ENCODE measurements at regions not wholly inside any gene's neighbourhood (a gene's known extent, or its start where the extent isn't known, plus 50 kb on each side); places are given as distances from the start of the nearest gene placed in this dataset.

- no peak for TF ChIP-seq GATA3 (IDR thresholded peaks at IDR 0.05; ENCODE audit: low read depth, low read length)
- TF ChIP-seq GATA2 (IDR thresholded peaks at IDR 0.05; ENCODE audit: low read depth, low read length), result no peak
Measured at GRCh38 chr4:35175487-35175886, 1068.8 kb downstream of the ARAP2 start.

GRCh38 chr4:35175894-35176293 lies 1068.4 kb downstream of the ARAP2 start:
- no peak for TF ChIP-seq GATA2 (IDR thresholded peaks at IDR 0.05; ENCODE audit: low read depth, low read length)
- no peak for TF ChIP-seq GATA3 (IDR thresholded peaks at IDR 0.05; ENCODE audit: low read depth, low read length)

GRCh38 chr4:35182451-35182850 lies 1061.9 kb downstream of the ARAP2 start:
- TF ChIP-seq GATA3 (IDR thresholded peaks at IDR 0.05; ENCODE audit: low read depth, low read length), result no peak

GRCh38 chr4:35189988-35190613 lies 1054.2 kb downstream of the ARAP2 start:
- TF ChIP-seq GATA2 (IDR thresholded peaks at IDR 0.05; ENCODE audit: low read depth, low read length) (no peak), GATA3 (IDR thresholded peaks at IDR 0.05; ENCODE audit: low read depth, low read length) (no peak)

- TF ChIP-seq GATA2 (IDR thresholded peaks at IDR 0.05; ENCODE audit: low read depth, low read length), result no peak
Measured at GRCh38 chr4:35201403-35201802, 1042.9 kb downstream of the ARAP2 start.

GRCh38 chr4:35216636-35217035 lies 1027.7 kb downstream of the ARAP2 start:
- TF ChIP-seq GATA2 (IDR thresholded peaks at IDR 0.05; ENCODE audit: low read depth, low read length) (no peak), GATA3 (IDR thresholded peaks at IDR 0.05; ENCODE audit: low read depth, low read length) (no peak)

GRCh38 chr4:35217331-35217730 lies 1027.0 kb downstream of the ARAP2 start:
- TF ChIP-seq GATA2 (IDR thresholded peaks at IDR 0.05; ENCODE audit: low read depth, low read length) (no peak), GATA3 (IDR thresholded peaks at IDR 0.05; ENCODE audit: low read depth, low read length) (no peak)

- TF ChIP-seq GATA3 (IDR thresholded peaks at IDR 0.05; ENCODE audit: low read depth, low read length), result no peak
- TF ChIP-seq GATA2 (IDR thresholded peaks at IDR 0.05; ENCODE audit: low read depth, low read length), result no peak; the same call in 1 of the 2 replicates
Measured at GRCh38 chr4:35228313-35228712, 1016.0 kb downstream of the ARAP2 start.

- TF ChIP-seq GATA2 (IDR thresholded peaks at IDR 0.05; ENCODE audit: low read depth, low read length) (no peak), GATA3 (IDR thresholded peaks at IDR 0.05; ENCODE audit: low read depth, low read length) (no peak)
Measured at GRCh38 chr4:35229021-35229420, 1015.3 kb downstream of the ARAP2 start.

- no peak for TF ChIP-seq GATA3 (IDR thresholded peaks at IDR 0.05; ENCODE audit: low read depth, low read length)
- no peak for TF ChIP-seq GATA2 (IDR thresholded peaks at IDR 0.05; ENCODE audit: low read depth, low read length)
Measured at GRCh38 chr4:35237924-35238323, 1006.4 kb downstream of the ARAP2 start.

- TF ChIP-seq GATA2 (IDR thresholded peaks at IDR 0.05; ENCODE audit: low read depth, low read length) (no peak), GATA3 (IDR thresholded peaks at IDR 0.05; ENCODE audit: low read depth, low read length) (no peak)
Measured at GRCh38 chr4:35238793-35239192, 1005.5 kb downstream of the ARAP2 start.

GRCh38 chr4:35246493-35246892 lies 997.8 kb downstream of the ARAP2 start:
- TF ChIP-seq GATA3 (IDR thresholded peaks at IDR 0.05; ENCODE audit: low read depth, low read length), result no peak
- no peak for TF ChIP-seq GATA2 (IDR thresholded peaks at IDR 0.05; ENCODE audit: low read depth, low read length)

- TF ChIP-seq GATA2 (IDR thresholded peaks at IDR 0.05; ENCODE audit: low read depth, low read length), result no peak
- no peak for TF ChIP-seq GATA3 (IDR thresholded peaks at IDR 0.05; ENCODE audit: low read depth, low read length)
Measured at GRCh38 chr4:35247047-35247446, 997.3 kb downstream of the ARAP2 start.

GRCh38 chr4:35250331-35250730 lies 994.0 kb downstream of the ARAP2 start:
- TF ChIP-seq GATA3 (IDR thresholded peaks at IDR 0.05; ENCODE audit: low read depth, low read length), result no peak

- no peak for TF ChIP-seq GATA2 (IDR thresholded peaks at IDR 0.05; ENCODE audit: low read depth, low read length)
- TF ChIP-seq GATA3 (IDR thresholded peaks at IDR 0.05; ENCODE audit: low read depth, low read length), result no peak
Measured at GRCh38 chr4:35250761-35251160, 993.6 kb downstream of the ARAP2 start.

- TF ChIP-seq GATA3 (IDR thresholded peaks at IDR 0.05; ENCODE audit: low read depth, low read length) (no peak), GATA2 (IDR thresholded peaks at IDR 0.05; ENCODE audit: low read depth, low read length) (no peak)
Measured at GRCh38 chr4:35252071-35252470, 992.2 kb downstream of the ARAP2 start.

All from SH-SY5Y (cell line).